Mesothelial cell of epicardium (in vitro differentiated cells): ENCODE measurements at regions not wholly inside any gene's neighbourhood (a gene's known extent, or its start where the extent isn't known, plus 50 kb on each side); places are given as distances from the start of the nearest gene placed in this dataset.
"Not testable (repeated sequence)": the region's sequence is repeated elsewhere in the genome, so short reads cannot be mapped to it uniquely, and the experiment has no call there.

Experiments
- DNase-seq, 2 experiments: peaks; one replicate each; pipeline ENCODE4 v3.0.0; 2021; ENCODE audit warnings: low spot score in 2 of 2; ENCODE audit not compliant: unreplicated experiment in 2 of 2
- H3K27ac Mint-ChIP-seq: 2 replicates; pipeline ENCODE4 v1.8.0; 2021; ENCODE audit warnings: mixed read lengths
- H3K27me3 Mint-ChIP-seq: 2 replicates; pipeline ENCODE4 v1.8.0; 2021; ENCODE audit warnings: low read depth, mixed read lengths
- H3K36me3 Mint-ChIP-seq: 2 replicates; pipeline ENCODE4 v1.8.0; 2021; ENCODE audit warnings: mixed read lengths
- H3K4me1 Mint-ChIP-seq: 2 replicates; pipeline ENCODE4 v1.8.0; 2021; ENCODE audit warnings: mixed read lengths
- H3K4me3 Mint-ChIP-seq: 2 replicates; pipeline ENCODE4 v1.8.0; 2021; ENCODE audit warnings: mild to moderate bottlenecking, moderate library complexity, mixed read lengths
- H3K9me3 Mint-ChIP-seq: 2 replicates; pipeline ENCODE4 v1.8.0; 2021; ENCODE audit warnings: mixed read lengths
- CTCF ChIP-seq: fragments of 200-600 bp; sonication (generic); IDR thresholded peaks from one replicate; pipeline ENCODE4 v1.5.0; 2021; ENCODE audit warnings: antibody characterized with exemption; ENCODE audit not compliant: unreplicated experiment

GRCh38 chr14:53842938-53843337 is 113.7 kb downstream of the BMP4 start:
- H3K27me3 Mint-ChIP-seq = no peaks in the 10 kb centered on the region
- DNase-seq = no peak
- H3K36me3 Mint-ChIP-seq = peaks cover 3% of the 10 kb centered on the region
- no peak overlapping the region for H3K27ac Mint-ChIP-seq
- no peak overlapping the region for H3K4me3 Mint-ChIP-seq
- no peak for TF ChIP-seq CTCF
- H3K9me3 Mint-ChIP-seq = peaks cover 18% of the 10 kb centered on the region
- peaks cover 6% of the 10 kb centered on the region for H3K4me1 Mint-ChIP-seq

GRCh38 chr14:53841109-53842099 is 115.2 kb downstream of the BMP4 start:
- Mint-ChIP-seq H3K27me3 (no peaks in the 10 kb centered on the region), H3K36me3 (peaks cover 5% of the 10 kb centered on the region), H3K9me3 (peaks cover 18% of the 10 kb centered on the region), H3K4me3 (no peak overlapping the region), H3K27ac (no peak overlapping the region), H3K4me1 (peaks cover 6% of the 10 kb centered on the region)
- TF ChIP-seq CTCF = no peak
- no peak for DNase-seq

GRCh38 chr14:53840444-53840843 is 116.2 kb downstream of the BMP4 start:
- peaks cover 18% of the 10 kb centered on the region for H3K9me3 Mint-ChIP-seq
- no peaks in the 10 kb centered on the region for H3K27me3 Mint-ChIP-seq
- no peak overlapping the region for H3K27ac Mint-ChIP-seq
- no peaks in the 10 kb centered on the region for H3K4me1 Mint-ChIP-seq
- no peak for TF ChIP-seq CTCF
- no peak overlapping the region for H3K4me3 Mint-ChIP-seq
- H3K36me3 Mint-ChIP-seq = peaks cover 5% of the 10 kb centered on the region
- DNase-seq = no peak

- no peak overlapping the region for H3K27ac Mint-ChIP-seq
- peaks cover 14% of the 10 kb centered on the region for H3K9me3 Mint-ChIP-seq
- H3K4me3 Mint-ChIP-seq = no peak overlapping the region
- no peak for TF ChIP-seq CTCF
- no peaks in the 10 kb centered on the region for H3K27me3 Mint-ChIP-seq
- H3K4me1 Mint-ChIP-seq = no peaks in the 10 kb centered on the region
- no peak for DNase-seq
- peaks cover 5% of the 10 kb centered on the region for H3K36me3 Mint-ChIP-seq
Measured at GRCh38 chr14:53838374-53838773, 118.3 kb downstream of the BMP4 start.

- H3K4me3 Mint-ChIP-seq, H3K4me1 Mint-ChIP-seq, H3K27me3 Mint-ChIP-seq, DNase-seq, H3K36me3 Mint-ChIP-seq, H3K27ac Mint-ChIP-seq: not testable (repeated sequence)
- peaks cover 14% of the 10 kb centered on the region for H3K9me3 Mint-ChIP-seq
Measured at GRCh38 chr14:53837656-53838055, 119.0 kb downstream of the BMP4 start.

GRCh38 chr14:53836551-53836950 is 120.1 kb downstream of the BMP4 start:
- no peak overlapping the region for H3K4me3 Mint-ChIP-seq

More at GRCh38 chr14:53836551-53836950, 120.1 kb downstream of the BMP4 start:
- Mint-ChIP-seq H3K4me1 (no peaks in the 10 kb centered on the region), H3K9me3 (peaks cover 19% of the 10 kb centered on the region), H3K27me3 (no peaks in the 10 kb centered on the region), H3K36me3 (peaks cover 5% of the 10 kb centered on the region), H3K27ac (no peak overlapping the region)
- no peak for TF ChIP-seq CTCF
- DNase-seq = no peak
